ENCODE measurements at regions not wholly inside any gene's neighbourhood (a gene's known extent, or its start where the extent isn't known, plus 50 kb on each side); places are given as distances from the start of the nearest gene placed in this dataset.
"Not testable (repeated sequence)": the region's sequence is repeated elsewhere in the genome, so short reads cannot be mapped to it uniquely, and the experiment has no call there.

GRCh38 chr12:46561769-46562624 lies 189.4 kb upstream of the SLC38A2 start:
- not testable (repeated sequence) for H3K9me1 ChIP-seq (ENCODE audit: insufficient read depth, low read length); ATAC-seq (ENCODE audit: low read depth)
- CTCF ChIA-PET: interaction anchor here (1.2 kb wide), 1 partner anchor 10 kb away, joined by 3 read pairs; no protein-coding TSS in a partner anchor

More at GRCh38 chr12:46561769-46562624, 189.4 kb upstream of the SLC38A2 start:
- peak overlapping the region; percentile 37; the same call in 1 of the 2 replicates for H3K23ac ChIP-seq (ENCODE audit: low read depth, low read length)
- H3K14ac ChIP-seq (replicated peaks; ENCODE audit: low read depth, low read length): peak overlapping the region; percentile 21; the same call in 1 of the 2 replicates
- peaks cover 0 to 17% of the 10 kb centered on the region in 2 experiments; a peak in 2 of 4 replicates for H3K79me1 ChIP-seq (ENCODE audit: low read depth in 1 of 2, low read length in 2 of 2)
- H2AK5ac ChIP-seq (ENCODE audit: low read depth, low read length): peak overlapping the region; percentile 51; the same call in 1 of the 2 replicates
- TF ChIP-seq CEBPB (IDR thresholded peaks at IDR 0.05; ENCODE audit: low read depth, low read length): 0 out of 2 replicates have a peak, but pooled peaks have one; percentile 11
- H2AFZ ChIP-seq (replicated peaks; ENCODE audit: low read length, poor library complexity); intact Hi-C loops (cut with micrococcal nuclease); H4K5ac ChIP-seq (ENCODE audit: low read depth, low read length); H3K4me2 ChIP-seq (ENCODE audit: low read depth, low read length); H3K9me3 ChIP-seq (ENCODE audit: control insufficient read depth, insufficient read depth, low read length); H3K27me3 ChIP-seq (ENCODE audit: control insufficient read depth, insufficient read depth, low read length); dilution Hi-C loops (cut with HindIII; ENCODE audit: low sequenced_read_pairs, unreplicated experiment); in situ Hi-C loops (cut with MboI; ENCODE audit: low sequenced_read_pairs); H3K9ac ChIP-seq (ENCODE audit: low read depth, low read length); H2AK9ac ChIP-seq (replicated peaks; ENCODE audit: low read depth, low read length, poor library complexity); H4K20me1 ChIP-seq (ENCODE audit: insufficient read depth, low read length); BruUV-seq (replicated peaks); H3K36me3 ChIP-seq (ENCODE audit: control insufficient read depth, insufficient read depth, low read length); H3K4me3 ChIP-seq (ENCODE audit: insufficient read depth, low read depth, low read length); H3K4me1 ChIP-seq (ENCODE audit: control insufficient read depth, insufficient read depth, low read length); H3K27ac ChIP-seq (ENCODE audit: insufficient read depth, low read length); POLR2A ChIA-PET (ENCODE audit: unreplicated experiment): not testable (repeated sequence)
- H2BK15ac ChIP-seq (ENCODE audit: low read depth, low read length): peak overlapping the region; percentile 73; the same call in 2 of the 3 replicates
- H3K18ac ChIP-seq (ENCODE audit: low read depth, low read length): peak overlapping the region; percentile 76; the same call in 1 of the 2 replicates
- peak overlapping the region; percentile 43; the same call in 1 of the 2 replicates for H4K91ac ChIP-seq (ENCODE audit: insufficient read depth, low read depth, low read length)
- H2BK120ac ChIP-seq (ENCODE audit: low read depth, low read length): peak overlapping the region; percentile 66
- peak; percentile 34 for DNase-seq
- H4K8ac ChIP-seq (ENCODE audit: low read depth in 2 of 2, low read length in 2 of 2): peak overlapping the region; percentile 13 to 62; a peak in 3 of 4 replicates
- H2BK5ac ChIP-seq (ENCODE audit: low read depth, low read length, poor library complexity, severe bottlenecking): peak overlapping the region; percentile 71
- peak overlapping the region; percentile 46; the same call in 1 of the 2 replicates for H3K4ac ChIP-seq (ENCODE audit: low read depth, low read length)
- H3K56ac ChIP-seq (ENCODE audit: extremely low read depth, insufficient read depth, low read length): peak overlapping the region; percentile 42; the same call in 1 of the 2 replicates
- WGBS, 2 experiments (ENCODE audit: extremely low coverage in 2 of 2, insufficient read length in 1 of 2): no CpG with 5 or more reads among the region's 7 CpGs
- peak overlapping the region; percentile 86 for H2BK20ac ChIP-seq (ENCODE audit: low read depth, low read length)

Measured in IMR-90 (cell line).